ENCODE measurements at regions not wholly inside any gene's neighbourhood (a gene's known extent, or its start where the extent isn't known, plus 50 kb on each side); places are given as distances from the start of the nearest gene placed in this dataset.

DNA sequence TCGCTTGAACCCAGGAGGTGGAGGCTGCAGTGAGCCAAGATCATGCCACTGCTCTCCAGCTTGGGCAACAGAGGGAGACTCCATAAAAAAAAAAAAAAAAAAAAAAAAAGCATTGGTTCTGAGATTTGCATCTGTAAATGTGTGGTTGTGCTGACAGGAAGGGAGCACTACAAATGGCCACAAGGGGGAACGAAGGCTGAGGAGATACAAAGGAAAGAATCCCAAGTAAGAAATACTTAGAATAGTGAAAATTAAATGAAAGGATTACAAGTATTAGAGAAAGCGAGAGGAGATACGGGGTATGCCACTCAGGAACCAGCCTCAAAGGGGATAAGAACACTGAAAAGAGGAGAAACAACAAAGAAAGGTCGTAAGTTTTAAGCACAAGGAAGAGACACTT lies 284.9 kb downstream of the KLF12 start:
- H3K4me1 Mint-ChIP-seq (ENCODE audit: low read depth), result peaks cover 40% of the 10 kb centered on the region
- H3K4me3 Mint-ChIP-seq (ENCODE audit: unreplicated experiment), result no peak overlapping the region
- no peaks in the 10 kb centered on the region for H3K27me3 Mint-ChIP-seq (ENCODE audit: low read depth)
- H3K36me3 Mint-ChIP-seq (ENCODE audit: low read depth), result peaks cover 8% of the 10 kb centered on the region
- H3K27ac Mint-ChIP-seq (ENCODE audit: unreplicated experiment), result no peak overlapping the region
- TF ChIP-seq, protein P1, sequence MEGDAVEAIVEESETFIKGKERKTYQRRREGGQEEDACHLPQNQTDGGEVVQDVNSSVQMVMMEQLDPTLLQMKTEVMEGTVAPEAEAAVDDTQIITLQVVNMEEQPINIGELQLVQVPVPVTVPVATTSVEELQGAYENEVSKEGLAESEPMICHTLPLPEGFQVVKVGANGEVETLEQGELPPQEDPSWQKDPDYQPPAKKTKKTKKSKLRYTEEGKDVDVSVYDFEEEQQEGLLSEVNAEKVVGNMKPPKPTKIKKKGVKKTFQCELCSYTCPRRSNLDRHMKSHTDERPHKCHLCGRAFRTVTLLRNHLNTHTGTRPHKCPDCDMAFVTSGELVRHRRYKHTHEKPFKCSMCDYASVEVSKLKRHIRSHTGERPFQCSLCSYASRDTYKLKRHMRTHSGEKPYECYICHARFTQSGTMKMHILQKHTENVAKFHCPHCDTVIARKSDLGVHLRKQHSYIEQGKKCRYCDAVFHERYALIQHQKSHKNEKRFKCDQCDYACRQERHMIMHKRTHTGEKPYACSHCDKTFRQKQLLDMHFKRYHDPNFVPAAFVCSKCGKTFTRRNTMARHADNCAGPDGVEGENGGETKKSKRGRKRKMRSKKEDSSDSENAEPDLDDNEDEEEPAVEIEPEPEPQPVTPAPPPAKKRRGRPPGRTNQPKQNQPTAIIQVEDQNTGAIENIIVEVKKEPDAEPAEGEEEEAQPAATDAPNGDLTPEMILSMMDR (IDR thresholded peaks at IDR 0.05), result peak; percentile 73
- DNase-seq (ENCODE audit: low spot score), result no peak
- no peaks in the 10 kb centered on the region for H3K9me3 Mint-ChIP-seq (ENCODE audit: low read depth)

DNA sequence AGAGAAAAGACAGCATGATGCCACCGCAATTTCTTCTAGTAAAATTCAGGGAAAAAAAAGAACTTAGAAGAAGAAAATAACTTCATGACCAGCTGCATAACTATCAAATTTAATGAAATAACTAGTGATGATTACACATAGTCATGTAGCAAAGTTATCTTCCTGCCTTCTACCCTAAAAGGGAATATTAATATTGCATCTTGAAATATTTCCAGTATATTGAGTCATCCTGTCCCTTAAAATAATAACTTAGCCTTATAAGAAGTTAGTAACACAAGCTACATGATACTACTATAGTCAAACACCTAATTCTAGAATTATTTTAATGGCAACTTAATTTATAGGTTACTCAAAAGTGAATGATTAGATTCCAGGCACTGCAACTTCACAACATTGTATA lies 289.2 kb downstream of the KLF12 start:
- TF ChIP-seq, protein P1 (IDR thresholded peaks at IDR 0.05), result no peak
- no peak for DNase-seq (ENCODE audit: low spot score)
- H3K4me1 Mint-ChIP-seq (ENCODE audit: low read depth), result peaks cover 23% of the 10 kb centered on the region
- peaks cover 8% of the 10 kb centered on the region for H3K36me3 Mint-ChIP-seq (ENCODE audit: low read depth)
- H3K9me3 Mint-ChIP-seq (ENCODE audit: low read depth), result no peaks in the 10 kb centered on the region
- no peak overlapping the region for H3K4me3 Mint-ChIP-seq (ENCODE audit: unreplicated experiment)
- peak overlapping the region; percentile 63 for H3K27ac Mint-ChIP-seq (ENCODE audit: unreplicated experiment)
- no peaks in the 10 kb centered on the region for H3K27me3 Mint-ChIP-seq (ENCODE audit: low read depth)

DNA sequence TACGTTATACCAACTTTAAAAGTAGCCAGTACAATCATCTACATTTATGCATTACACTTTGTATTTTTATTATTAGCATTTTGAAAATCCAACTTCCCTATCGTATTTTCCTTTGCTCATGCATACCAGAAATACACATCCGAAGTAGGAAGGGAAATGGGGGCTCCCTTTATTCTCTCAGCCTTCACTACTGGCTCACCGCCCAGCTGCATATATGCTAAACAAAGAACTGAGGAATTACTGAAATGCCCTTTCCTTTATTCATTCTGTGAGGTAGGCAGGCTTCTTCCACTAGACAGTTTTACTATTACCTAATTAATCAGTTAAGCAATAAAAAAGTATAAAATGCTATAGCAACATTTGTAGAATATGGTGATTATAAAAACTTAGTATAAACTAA lies 291.6 kb downstream of the KLF12 start:
- Mint-ChIP-seq H3K9me3 (ENCODE audit: low read depth) (no peaks in the 10 kb centered on the region), H3K4me1 (ENCODE audit: low read depth) (peaks cover 13% of the 10 kb centered on the region), H3K36me3 (ENCODE audit: low read depth) (peaks cover 8% of the 10 kb centered on the region), H3K4me3 (ENCODE audit: unreplicated experiment) (no peak overlapping the region), H3K27me3 (ENCODE audit: low read depth) (no peaks in the 10 kb centered on the region), H3K27ac (ENCODE audit: unreplicated experiment) (no peak overlapping the region)
- TF ChIP-seq, protein P1 (IDR thresholded peaks at IDR 0.05), result no peak
- no peak for DNase-seq (ENCODE audit: low spot score)

DNA sequence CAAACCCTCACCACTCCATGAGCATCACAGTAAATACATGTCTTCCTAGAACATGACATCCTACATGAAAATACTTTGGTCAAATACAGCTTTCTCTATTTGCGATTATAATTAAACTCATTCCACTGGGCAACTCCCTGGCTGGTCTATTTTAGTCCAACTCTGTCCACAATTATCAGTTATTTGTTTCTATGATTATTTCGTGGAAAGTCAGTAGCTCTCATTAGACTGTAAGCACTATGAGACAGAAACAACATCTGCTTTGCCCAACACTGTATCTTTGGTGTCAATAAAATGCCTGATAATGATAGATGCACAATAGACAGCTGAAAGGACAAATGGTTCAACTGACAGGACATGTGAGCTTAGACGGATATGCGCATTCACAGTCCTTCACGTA lies 292.0 kb downstream of the KLF12 start:
- peaks cover 13% of the 10 kb centered on the region for H3K4me1 Mint-ChIP-seq (ENCODE audit: low read depth)
- no peak overlapping the region for H3K27ac Mint-ChIP-seq (ENCODE audit: unreplicated experiment)
- no peak for DNase-seq (ENCODE audit: low spot score)
- no peaks in the 10 kb centered on the region for H3K27me3 Mint-ChIP-seq (ENCODE audit: low read depth)
- TF ChIP-seq, protein P1 (IDR thresholded peaks at IDR 0.05), result no peak
- peaks cover 8% of the 10 kb centered on the region for H3K36me3 Mint-ChIP-seq (ENCODE audit: low read depth)
- H3K4me3 Mint-ChIP-seq (ENCODE audit: unreplicated experiment), result no peak overlapping the region
- no peaks in the 10 kb centered on the region for H3K9me3 Mint-ChIP-seq (ENCODE audit: low read depth)

DNA sequence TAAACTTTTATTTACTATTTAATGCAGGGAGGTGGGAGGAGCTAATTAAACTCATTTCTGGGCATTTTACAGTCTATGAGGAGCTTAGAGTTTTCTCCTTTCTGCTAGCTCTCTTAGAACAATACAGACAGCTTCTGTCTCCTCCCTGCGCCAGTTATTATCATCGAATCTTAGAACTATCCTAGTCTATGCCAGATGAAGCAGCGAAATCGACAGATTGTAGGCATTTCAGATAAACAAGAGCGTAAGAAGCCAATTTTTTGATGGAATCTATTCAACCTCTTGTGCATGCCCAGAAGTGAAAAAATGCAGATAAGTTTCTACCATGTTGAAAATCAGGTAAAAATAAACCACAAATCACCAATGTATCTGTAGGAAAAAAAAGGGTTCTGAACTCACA lies 297.1 kb downstream of the KLF12 start:
- peaks cover 1% of the 10 kb centered on the region for H3K36me3 Mint-ChIP-seq (ENCODE audit: low read depth)
- H3K27me3 Mint-ChIP-seq (ENCODE audit: low read depth), result no peaks in the 10 kb centered on the region
- DNase-seq (ENCODE audit: low spot score), result no peak
- peaks cover 6% of the 10 kb centered on the region for H3K4me1 Mint-ChIP-seq (ENCODE audit: low read depth)
- TF ChIP-seq, protein P1 (IDR thresholded peaks at IDR 0.05), result no peak
- H3K9me3 Mint-ChIP-seq (ENCODE audit: low read depth), result no peaks in the 10 kb centered on the region
- H3K4me3 Mint-ChIP-seq (ENCODE audit: unreplicated experiment), result no peak overlapping the region
- no peak overlapping the region for H3K27ac Mint-ChIP-seq (ENCODE audit: unreplicated experiment)

All from chondrocyte (in vitro differentiated cells).